ENCODE measurements at regions not wholly inside any gene's neighbourhood (a gene's known extent, or its start where the extent isn't known, plus 50 kb on each side); places are given as distances from the start of the nearest gene placed in this dataset.

DNA sequence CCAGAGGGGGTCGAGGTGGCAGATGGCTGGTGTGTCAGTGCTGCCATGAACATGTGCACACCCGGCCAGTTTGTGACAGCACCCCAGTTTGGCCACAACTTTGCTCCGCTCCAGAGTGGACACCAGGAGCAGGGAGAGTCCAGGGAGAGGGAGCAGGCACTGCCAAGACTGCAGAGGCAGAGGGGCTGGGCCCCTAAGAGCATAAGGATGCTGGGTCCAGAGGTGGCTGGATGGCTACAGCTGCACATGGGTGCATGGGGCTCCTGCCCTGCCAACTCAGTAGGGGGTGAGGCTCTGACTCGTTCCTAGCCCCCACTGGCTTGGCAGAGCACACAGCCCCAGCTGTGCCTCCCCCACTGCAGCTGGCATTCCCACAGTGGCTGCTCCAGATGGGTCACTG is 999.2 kb upstream of the CRIM1 start:
- TF ChIP-seq, protein P1, sequence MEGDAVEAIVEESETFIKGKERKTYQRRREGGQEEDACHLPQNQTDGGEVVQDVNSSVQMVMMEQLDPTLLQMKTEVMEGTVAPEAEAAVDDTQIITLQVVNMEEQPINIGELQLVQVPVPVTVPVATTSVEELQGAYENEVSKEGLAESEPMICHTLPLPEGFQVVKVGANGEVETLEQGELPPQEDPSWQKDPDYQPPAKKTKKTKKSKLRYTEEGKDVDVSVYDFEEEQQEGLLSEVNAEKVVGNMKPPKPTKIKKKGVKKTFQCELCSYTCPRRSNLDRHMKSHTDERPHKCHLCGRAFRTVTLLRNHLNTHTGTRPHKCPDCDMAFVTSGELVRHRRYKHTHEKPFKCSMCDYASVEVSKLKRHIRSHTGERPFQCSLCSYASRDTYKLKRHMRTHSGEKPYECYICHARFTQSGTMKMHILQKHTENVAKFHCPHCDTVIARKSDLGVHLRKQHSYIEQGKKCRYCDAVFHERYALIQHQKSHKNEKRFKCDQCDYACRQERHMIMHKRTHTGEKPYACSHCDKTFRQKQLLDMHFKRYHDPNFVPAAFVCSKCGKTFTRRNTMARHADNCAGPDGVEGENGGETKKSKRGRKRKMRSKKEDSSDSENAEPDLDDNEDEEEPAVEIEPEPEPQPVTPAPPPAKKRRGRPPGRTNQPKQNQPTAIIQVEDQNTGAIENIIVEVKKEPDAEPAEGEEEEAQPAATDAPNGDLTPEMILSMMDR (IDR thresholded peaks at IDR 0.05; ENCODE audit: poor library complexity, severe bottlenecking), result no peak
- TF ChIP-seq TAF1 (IDR thresholded peaks at IDR 0.05; ENCODE audit: low read depth), result no peak
- no peak for TF ChIP-seq MXI1 (conservative IDR thresholded peaks at IDR 0.05; ENCODE audit: poor library complexity, severe bottlenecking)
- TF ChIP-seq, protein P2, sequence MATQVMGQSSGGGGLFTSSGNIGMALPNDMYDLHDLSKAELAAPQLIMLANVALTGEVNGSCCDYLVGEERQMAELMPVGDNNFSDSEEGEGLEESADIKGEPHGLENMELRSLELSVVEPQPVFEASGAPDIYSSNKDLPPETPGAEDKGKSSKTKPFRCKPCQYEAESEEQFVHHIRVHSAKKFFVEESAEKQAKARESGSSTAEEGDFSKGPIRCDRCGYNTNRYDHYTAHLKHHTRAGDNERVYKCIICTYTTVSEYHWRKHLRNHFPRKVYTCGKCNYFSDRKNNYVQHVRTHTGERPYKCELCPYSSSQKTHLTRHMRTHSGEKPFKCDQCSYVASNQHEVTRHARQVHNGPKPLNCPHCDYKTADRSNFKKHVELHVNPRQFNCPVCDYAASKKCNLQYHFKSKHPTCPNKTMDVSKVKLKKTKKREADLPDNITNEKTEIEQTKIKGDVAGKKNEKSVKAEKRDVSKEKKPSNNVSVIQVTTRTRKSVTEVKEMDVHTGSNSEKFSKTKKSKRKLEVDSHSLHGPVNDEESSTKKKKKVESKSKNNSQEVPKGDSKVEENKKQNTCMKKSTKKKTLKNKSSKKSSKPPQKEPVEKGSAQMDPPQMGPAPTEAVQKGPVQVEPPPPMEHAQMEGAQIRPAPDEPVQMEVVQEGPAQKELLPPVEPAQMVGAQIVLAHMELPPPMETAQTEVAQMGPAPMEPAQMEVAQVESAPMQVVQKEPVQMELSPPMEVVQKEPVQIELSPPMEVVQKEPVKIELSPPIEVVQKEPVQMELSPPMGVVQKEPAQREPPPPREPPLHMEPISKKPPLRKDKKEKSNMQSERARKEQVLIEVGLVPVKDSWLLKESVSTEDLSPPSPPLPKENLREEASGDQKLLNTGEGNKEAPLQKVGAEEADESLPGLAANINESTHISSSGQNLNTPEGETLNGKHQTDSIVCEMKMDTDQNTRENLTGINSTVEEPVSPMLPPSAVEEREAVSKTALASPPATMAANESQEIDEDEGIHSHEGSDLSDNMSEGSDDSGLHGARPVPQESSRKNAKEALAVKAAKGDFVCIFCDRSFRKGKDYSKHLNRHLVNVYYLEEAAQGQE (IDR thresholded peaks at IDR 0.05; ENCODE audit: borderline replicate concordance), result no peak
- TF ChIP-seq POLR2AphosphoS5 (IDR thresholded peaks at IDR 0.05), result no peak
- no peak for TF ChIP-seq EP300 (conservative IDR thresholded peaks at IDR 0.05; ENCODE audit: poor library complexity, severe bottlenecking)
- TF ChIP-seq EZH2 (IDR thresholded peaks at IDR 0.05; ENCODE audit: borderline replicate concordance, insufficient read depth, low read length, poor library complexity, severe bottlenecking), result no peak
- TF ChIP-seq RAD21 (conservative IDR thresholded peaks at IDR 0.05), result no peak
- TF ChIP-seq SMC3 (conservative IDR thresholded peaks at IDR 0.05; ENCODE audit: poor library complexity), result no peak
